NCI-H1694 treated with DMSO at 0.1 percent for 48 hours (cell line): ENCODE measurements at regions not wholly inside any gene's neighbourhood (a gene's known extent, or its start where the extent isn't known, plus 50 kb on each side); places are given as distances from the start of the nearest gene placed in this dataset.
A peak's percentile ranks its signal among the peaks of the same experiment; 100 is the strongest.
"Not testable (repeated sequence)": the region's sequence is repeated elsewhere in the genome, so short reads cannot be mapped to it uniquely, and the experiment has no call there.

ENCODE experiments used
- DNase-seq: peaks from one replicate; lab custom pipeline; 2025; lab: John Stamatoyannopoulos, UW

DNA sequence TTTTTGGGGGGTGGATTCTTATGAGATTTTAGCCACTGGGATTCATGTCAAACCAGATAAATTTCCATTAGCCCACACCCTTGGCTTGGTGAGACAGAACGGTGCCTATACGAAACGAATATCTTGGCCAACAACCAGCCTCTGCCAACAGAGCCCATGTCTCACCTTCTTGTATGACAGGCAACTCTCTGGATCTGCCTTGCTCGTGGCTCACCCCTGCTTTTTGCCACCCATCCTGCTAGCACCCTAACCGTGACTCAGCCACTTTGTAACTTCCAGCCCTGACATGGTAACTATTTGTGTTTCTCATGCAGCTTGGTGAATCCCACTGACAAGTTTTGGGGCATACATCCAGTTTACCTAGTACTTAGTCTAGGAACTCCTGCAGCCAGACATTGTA is 457.0 kb downstream of the SPATA31D1 start:
- DNase-seq = no peak

DNA sequence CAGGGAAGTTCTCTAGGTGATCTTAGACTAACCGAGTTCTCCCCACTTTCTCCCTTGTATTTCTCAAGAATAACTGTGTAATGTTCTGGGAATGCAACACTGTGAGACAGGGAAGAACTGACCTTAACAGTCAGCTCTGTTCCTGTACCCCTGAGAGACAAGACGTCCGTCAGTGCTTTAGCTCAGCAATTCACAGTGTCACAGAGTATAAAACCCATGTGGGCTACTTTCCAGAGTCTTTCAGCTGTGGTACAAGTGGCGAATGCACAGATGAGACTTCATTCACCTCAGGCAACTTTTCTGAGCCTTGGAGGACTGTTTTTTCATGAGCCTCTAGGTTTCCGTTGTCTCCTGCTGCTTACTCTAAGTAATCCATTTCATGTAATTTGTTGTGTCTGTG is 458.8 kb downstream of the SPATA31D1 start:
- DNase-seq = no peak

DNA sequence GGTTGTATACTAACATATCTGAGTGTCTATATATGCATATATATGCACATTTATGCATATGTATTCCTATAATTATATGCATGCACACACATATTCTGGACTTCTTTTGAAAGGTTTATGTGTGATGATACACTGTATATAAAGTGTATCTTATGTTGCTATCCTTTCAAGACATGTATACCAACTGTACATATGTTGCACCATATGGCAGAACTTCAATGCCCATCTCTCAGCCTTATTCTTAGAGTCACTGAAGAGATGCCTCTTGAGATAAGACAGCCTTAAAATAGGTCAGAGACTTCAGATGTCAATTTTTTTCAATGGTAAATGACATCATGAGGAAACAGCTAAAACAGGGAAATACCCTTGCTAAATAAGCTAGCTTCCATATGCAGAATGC is 461.4 kb downstream of the SPATA31D1 start:
- DNase-seq = no peak

DNA sequence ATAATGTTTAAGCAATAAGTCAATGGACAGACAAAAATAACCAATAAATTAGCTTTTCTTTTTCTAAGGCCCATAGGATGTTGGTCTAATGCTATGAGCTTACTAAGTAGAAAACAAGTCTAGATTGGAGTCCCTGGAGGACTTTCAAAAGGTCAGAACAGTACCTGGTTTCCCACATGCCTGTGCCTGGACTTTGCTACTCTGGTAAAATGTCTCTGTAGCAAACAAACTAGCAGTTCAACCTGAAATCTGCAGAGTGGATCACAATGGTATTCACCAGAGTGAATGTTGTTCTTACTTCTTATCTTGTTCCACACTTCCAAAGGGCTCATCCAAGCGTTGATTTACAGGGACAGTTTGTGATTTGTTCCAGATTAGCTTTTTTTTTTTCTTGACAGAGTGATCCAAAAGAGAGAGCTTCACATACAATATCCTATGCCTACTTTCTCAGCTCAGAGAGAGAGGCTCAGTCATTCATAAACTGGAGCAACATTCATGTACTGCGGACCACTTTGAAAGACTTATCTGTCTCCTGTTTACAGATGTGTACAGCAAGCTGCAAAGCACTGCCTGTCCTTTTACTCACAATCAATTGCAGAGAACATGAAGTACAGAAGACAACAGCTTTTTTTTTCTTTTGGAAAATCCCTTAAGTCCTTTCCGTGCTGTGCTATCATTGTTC is 466.1 kb downstream of the SPATA31D1 start:
- no peak for DNase-seq

DNA sequence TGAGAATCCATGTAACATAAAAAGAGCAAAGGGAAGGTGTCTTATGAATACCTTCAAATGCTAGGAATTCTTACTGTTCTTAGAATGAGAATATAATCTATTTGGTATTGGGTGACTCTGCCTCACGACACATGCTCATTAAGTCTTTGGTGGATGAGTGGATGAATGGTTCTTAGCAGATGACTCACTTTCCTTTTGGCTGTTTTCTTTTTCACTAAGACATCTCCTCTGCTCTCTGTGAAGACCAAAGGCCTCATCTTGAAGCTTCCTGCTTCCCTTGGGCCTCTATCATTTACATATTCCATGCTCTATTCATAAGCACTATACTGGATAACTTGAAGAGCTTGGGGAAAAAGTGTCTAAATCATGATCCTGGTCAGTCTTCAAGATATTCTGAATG is 468.1 kb downstream of the SPATA31D1 start:
- no peak for DNase-seq

DNA sequence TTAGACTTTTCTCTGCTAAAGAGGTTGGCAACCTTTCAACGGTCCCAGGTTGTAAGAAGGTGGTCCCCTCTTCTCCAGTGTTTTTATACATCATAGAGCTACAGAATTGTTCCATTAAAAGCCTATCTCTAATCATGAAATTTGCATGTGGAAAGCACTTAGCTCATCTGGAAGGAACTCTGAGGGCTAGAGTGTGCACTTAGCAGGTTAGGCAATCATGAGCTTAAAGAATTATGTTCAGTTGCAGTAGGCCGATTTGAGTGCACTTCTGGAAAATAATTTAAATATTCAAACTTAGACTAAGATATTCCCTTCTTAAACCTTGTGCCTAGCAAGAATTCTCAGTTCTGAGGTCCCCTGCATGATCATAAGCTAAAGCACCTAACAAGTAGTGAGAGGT is 468.7 kb downstream of the SPATA31D1 start:
- no peak for DNase-seq

DNA sequence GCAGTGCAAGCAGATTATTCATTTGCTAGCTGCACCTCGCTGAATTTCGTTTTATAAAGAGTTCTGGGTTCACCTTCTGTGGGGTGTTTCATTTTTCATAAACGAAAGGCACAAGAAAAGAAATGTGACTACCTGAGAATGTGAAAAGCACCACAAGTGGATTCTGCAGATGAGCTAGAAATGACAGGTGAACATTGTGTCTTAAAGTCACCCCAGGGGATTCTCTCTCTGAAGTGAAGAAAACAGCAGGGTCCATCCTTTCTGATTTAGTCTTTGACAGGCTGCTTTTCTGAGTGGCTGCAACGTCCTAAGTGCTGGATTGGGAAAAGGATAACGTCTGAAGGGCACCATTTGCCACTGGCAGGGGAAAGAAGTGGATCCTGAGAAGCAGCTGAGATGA is 469.3 kb downstream of the SPATA31D1 start:
- DNase-seq = no peak

DNA sequence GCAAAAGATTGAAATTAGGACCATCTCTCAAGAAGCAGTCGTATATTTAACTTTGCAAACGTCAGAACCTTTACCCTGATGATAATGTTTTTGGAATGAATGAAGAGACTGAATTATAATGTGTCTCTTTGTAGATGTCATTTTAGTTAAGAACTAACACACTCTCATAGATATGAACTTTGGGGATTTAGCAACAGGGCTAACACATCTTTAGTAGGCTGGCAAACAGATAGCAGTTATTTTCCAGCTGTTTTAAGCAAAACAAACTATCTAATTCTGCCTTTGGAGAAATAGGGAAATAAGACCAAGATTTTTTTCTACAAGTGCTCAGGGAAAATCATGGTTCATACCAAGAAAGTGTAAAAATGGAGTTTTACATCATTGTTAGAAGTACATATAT is 469.7 kb downstream of the SPATA31D1 start:
- no peak for DNase-seq

DNA sequence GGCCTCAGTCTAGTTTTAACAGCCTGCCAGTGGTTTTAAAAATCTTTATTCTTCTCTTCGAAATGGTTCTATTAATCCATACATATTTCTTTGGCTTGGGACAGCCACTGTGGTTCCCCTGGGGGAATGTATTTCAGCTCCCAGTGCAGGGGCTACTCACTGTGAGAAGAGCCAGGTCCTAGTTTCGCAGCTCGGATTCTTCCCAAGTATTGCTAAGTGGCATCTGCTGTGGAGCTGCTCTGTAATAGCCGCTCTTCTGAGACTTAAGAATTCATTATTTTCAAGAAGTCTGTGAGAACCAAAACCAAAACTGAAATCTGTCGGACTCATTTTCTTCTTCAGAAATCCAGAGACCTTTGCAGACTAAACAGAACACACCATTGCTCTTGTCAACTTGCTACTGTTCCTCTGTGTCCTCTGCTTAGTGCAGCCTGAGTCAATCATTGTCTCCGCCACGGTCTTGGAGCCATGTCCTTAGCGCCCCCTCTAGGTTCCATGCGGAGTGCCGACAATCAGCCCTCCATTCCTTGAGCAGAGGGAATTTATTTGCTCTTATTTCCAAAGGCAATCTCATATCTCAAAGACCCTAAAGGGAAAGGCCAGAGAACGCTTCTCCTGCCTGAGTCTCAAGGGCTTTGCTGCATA is 478.2 kb downstream of the SPATA31D1 start:
- DNase-seq = no peak

DNA sequence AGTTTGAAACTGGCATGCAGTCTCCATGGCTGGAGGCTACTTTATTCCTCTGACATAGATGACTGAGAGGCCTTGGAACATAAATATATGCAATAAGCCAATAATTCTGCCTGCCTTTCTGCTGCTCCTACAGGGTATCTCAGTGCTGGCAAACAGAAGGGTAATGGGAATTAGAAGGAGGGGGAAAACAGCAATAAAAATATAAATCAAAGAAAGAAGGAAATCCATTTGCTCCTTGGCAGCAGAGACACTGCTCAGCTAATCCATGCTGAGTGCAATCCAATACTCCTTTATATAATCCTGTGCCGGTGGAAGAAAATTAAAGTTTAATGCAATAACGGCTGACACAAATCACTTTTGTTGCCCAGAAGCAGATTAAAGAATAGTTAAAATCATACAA is 478.9 kb downstream of the SPATA31D1 start:
- DNase-seq = no peak

DNA sequence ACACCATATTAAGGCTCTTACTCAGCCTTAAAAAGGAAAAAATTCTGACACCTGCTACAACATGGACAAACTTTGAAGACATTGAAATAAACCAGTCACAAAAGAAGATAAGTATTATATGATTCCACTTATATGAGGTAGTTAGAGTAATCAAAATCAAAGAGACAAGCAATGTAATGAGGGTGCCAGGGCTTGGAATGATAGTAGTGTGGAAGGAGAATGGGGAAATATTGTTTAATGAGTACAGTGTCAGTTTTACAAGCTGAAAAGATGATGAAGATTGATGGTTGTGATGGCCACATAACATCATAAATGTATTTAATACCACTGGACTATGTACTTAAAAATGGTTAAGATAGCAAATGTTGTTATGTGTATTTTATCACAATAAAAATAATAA is 485.7 kb downstream of the SPATA31D1 start:
- DNase-seq = no peak

DNA sequence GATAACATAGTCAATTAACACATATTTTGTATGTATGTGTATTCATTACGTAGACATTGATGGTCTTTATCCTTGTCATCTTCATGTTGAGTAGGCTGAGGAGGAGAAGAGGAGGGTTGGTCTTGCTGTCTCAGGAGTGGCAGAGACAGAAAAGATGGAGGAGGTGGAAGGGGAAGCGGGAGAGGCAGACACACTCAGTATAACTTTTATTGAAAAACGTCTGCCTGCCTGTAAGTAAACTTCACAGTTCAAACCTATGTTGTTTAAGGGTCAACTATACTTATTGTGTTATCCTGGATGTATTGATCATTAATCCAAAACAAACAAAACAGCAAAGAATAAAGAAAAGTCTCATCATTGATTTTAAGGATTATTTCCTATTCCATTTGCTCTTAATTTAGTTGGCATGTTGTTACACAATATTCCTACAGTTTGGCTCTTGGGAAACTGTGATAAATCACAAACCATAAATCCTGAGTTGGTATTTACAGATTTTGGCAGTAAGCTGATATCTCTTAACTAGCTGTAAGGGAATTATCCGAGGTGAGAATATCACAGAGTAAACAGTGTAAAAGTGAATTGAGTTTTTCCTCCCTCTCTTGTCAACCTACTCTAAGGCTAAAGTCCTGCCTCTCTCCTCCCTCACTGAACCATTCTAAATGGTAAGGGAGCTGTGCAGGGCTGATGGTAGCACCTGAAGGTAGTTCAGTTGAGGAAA is 487.2 kb downstream of the SPATA31D1 start:
- no peak for DNase-seq

DNA sequence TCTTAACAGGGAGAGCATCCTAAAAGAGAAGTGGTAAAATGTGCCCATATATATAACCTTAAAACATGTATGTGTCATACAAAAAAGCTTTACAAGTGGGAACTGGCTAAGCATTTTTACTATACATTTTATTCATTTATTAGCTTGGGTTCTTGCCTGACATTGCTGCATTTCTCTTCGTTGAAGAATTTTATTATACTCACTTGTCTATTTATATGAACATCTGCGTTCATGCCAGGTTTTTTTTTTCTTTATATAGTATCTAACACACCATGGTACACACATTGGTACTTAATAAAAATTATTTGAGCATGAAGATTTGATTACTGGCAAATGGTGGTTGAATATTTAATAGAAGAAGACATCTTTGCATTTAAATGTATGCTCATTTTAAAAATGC is 492.3 kb downstream of the SPATA31D1 start:
- peak; percentile 14 for DNase-seq

DNA sequence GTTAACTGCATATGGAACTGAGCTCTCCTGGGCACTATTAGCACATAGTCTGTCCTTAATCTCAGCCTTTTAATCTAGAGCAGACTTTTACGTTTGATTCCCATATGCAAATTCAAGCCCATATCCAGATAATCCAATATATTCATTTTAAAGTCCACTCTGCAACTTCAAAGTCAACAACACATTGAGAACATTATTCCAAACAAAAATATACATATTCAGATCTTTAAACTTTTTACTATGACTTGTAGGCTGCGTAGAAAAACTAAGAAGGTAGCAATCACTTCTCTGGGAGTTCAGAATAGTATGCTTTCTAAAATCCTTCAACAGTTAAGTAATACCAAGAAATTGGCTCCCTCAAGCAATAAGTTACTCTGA is 499.4 kb downstream of the SPATA31D1 start:
- DNase-seq = no peak

DNA sequence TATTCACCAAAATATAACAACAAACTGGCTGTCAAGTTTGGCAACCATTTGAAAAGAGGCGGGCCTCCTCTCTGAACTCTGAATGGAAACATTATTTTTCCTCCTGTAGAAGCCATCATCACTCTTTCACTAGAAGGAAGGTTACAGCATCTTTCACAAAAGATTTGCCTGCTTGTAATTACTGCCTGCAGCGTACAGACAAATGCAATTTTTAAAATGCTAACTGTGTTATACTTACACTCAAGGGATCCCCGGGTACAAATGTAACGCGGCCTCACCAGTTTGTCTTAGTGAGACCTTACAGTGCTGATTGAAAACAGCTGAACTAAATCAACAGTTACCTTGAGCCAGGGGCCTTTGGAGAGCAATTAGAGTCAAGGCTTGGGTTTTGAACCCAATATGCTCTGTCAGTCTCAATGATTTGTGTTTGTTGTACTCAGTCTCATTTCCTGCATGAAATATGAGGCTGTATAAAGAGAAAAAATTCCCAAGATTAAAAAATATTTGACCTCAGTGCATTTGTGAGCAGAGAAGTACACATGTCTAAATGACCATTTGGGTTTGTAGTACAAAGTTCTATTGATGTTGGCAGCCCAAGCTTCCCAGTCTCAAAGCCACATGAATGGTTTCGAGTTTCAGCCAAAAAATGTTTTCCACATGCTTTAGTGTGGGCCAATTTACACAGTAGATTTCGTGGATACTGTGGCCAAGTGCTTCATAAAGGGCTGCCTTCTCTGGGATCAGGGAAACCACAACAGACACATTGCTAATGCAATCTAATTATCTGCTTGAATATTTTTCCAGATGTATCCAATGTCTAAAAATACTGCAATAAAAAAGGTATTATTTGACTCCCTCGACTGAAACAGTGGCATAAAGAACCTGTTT is 500.0 kb downstream of the SPATA31D1 start:
- DNase-seq = peak; percentile 11

DNA sequence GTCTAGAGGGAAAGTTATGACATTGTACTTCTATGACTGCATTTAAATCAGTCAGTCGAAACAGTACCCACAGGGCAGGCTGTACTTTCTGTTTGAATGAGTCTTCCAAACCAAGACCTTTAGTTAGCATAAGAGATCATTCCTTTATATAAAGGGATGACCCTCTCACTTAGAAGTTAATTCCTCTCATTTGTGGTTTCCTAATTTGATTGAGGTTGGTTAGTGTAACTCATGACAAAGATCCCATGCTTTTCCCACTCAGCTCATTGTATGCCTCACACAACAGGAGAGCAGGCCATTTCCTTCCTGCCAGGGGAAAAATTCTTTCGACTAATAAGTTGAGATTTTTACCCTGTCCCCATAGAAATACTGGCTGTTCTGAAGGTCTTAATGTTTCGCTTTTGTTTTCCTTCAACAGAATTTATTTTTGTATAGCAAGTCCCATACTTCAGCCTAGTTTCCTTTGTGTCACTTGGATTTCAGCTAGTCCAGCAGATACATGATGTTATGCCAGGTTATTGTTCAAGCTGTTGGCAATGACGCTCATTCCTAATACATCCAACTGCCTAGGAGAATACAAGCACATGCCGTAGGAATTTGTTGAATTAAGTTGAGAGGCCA is 500.7 kb downstream of the SPATA31D1 start:
- DNase-seq = no peak

DNA sequence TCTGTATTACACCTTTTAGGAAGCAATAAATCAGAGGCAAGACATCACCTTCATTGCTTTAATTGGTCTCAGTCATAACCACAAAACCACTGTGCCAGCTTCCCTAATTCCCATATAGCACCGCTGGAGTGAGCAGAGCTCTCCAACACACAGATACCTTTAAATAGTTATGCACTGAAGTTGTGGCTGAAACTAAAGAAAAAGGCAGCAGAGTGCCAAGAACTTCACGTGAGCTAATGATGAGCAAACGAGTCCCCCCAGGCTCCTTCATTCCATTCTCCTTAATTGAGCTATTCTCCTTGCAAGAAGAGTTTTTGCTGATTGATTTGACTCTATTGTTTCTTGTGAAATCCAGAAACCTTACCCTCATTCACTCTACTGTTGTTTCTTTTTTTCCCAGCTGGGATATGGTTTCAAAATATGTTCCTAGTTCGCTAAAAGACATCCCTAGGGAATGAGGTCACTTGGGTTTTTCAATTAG is 501.5 kb downstream of the SPATA31D1 start:
- DNase-seq = no peak

DNA sequence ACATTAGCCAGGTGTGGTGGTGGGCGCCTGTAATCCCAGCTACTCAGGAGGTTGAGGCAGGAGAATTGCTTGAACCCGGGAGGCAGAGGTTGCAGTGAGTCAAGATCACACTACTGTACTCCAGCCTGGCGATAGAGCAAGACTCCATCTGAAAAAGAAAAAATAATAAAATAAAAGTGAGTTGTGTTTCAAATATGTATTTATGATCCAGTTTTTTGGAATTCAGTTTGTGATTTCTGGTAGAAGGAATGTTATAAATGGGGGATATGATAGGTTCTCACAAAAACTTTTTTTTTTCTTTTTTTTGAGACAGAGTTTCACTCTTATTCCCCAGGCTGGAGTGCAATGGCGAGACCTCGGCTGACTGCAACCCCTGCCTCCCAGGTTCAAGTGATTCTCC is 502.2 kb downstream of the SPATA31D1 start:
- not testable (repeated sequence) for DNase-seq

DNA sequence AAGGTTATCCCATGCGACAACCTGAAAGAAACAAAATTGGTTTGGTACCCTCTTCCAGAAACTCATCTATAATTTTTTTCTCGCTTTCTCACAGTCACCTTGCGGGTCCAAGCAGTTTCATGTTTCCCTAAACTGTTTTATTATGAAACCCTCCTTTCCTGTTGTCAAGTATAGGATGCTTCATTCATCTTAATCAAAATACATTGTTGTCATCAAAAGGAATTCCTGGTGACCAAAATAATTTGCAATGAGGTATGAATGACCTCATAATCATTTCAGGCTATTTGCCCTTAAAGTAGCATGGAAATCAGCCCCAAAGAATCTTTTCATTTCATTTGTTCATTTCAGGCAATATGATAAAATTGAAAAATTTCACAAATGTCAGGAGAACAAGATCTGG is 503.0 kb downstream of the SPATA31D1 start:
- no peak for DNase-seq

DNA sequence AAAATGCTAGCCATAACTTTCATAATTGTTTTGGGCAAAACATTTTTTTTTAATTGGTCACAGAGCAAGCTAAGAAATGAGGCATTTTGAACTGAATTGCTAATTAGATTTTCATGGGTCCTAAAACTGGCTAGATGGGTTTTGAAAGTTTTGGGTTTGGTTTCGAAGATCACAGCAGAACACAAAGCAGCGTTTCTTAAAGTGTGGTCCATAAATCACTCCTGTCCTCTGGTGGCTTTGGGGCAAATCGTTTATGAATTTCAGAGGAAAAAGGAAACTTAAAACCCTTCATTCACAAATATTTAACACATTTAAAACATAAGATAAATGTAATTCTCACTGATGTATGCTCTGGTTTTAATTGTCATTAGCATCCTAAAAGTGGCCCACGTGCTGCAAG is 503.7 kb downstream of the SPATA31D1 start:
- DNase-seq = no peak

DNA sequence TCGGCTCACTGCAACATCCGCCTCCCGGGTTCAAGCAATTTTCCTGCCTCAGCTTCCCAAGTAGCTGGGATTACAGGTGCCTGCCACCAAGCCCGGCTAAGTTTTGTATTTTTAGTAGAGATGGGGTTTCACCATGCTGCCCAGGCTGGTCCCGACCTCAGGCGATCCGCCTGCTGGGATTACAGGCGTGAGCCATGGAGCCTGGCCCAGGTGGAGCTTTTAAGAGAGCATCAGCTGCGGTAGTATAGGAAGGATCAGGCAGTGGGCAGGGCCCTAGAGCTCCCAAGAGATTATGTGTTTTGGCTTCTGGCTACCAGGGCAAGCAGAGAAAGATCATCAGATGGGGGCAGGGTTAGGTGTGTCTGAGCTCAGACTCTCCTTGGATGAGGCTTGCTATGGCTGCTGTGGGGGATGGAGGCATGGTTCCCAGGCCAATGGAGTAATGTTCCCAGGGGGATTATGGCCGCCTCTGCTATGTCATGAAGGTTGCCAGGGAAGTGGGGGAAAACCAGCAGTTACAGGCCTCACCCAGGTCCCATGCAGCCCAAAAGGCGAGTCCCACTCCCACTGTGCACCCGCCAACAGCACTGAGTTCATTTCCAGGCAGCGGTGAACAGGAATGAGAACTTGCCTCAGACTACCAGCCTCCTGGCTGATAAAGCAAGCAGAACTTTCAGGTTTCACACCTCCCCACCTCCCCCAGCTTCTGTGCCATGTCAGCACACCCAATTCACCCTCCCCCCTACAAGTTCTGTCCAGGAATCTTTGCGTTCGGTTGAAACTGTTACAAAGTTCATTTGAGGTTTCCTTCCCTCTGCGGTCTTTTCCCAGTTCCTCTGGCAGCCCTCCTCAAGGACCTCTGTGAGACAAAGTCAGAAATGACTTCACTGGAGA is 507.6 kb downstream of the SPATA31D1 start:
- DNase-seq = no peak
